GM21717 (cell line): ENCODE measurements at regions not wholly inside any gene's neighbourhood (a gene's known extent, or its start where the extent isn't known, plus 50 kb on each side); places are given as distances from the start of the nearest gene placed in this dataset.

Experiments
- ATAC-seq: cut with Tn5 transposase; IDR thresholded peaks from one replicate; pipeline ENCODE4 v1.9.1; 2021; ENCODE audit warnings: mild to moderate bottlenecking, moderate library complexity; ENCODE audit not compliant: unreplicated experiment

- no peak for ATAC-seq
Measured at GRCh38 chr4:14878681-14879080, 123.6 kb upstream of the CPEB2 start.

- no peak for ATAC-seq
Measured at GRCh38 chr4:14879683-14880082, 122.6 kb upstream of the CPEB2 start.

GRCh38 chr4:14880805-14881204, 121.5 kb upstream of the CPEB2 start:
- no peak for ATAC-seq

- no peak for ATAC-seq
Measured at GRCh38 chr4:14883166-14883565, 119.1 kb upstream of the CPEB2 start.

GRCh38 chr4:14883661-14884060, 118.6 kb upstream of the CPEB2 start:
- no peak for ATAC-seq

GRCh38 chr4:14887842-14888433, 114.3 kb upstream of the CPEB2 start:
- ATAC-seq: no peak

- no peak for ATAC-seq
Measured at GRCh38 chr4:14888790-14889572, 113.3 kb upstream of the CPEB2 start.

- ATAC-seq: no peak
Measured at GRCh38 chr4:14892563-14892962, 109.7 kb upstream of the CPEB2 start.

GRCh38 chr4:14893713-14894112, 108.6 kb upstream of the CPEB2 start:
- ATAC-seq: no peak

- no peak for ATAC-seq
Measured at GRCh38 chr4:14894392-14895292, 107.6 kb upstream of the CPEB2 start.

GRCh38 chr4:14896656-14897175, 105.6 kb upstream of the CPEB2 start:
- ATAC-seq: no peak

- ATAC-seq: no peak
Measured at GRCh38 chr4:14897217-14897616, 105.1 kb upstream of the CPEB2 start.

GRCh38 chr4:14898989-14899388, 103.3 kb upstream of the CPEB2 start:
- no peak for ATAC-seq

- no peak for ATAC-seq
Measured at GRCh38 chr4:14902342-14902741, 99.9 kb upstream of the CPEB2 start.

GRCh38 chr4:14903321-14903720, 99.0 kb upstream of the CPEB2 start:
- ATAC-seq: no peak

GRCh38 chr4:14906805-14907204, 95.5 kb upstream of the CPEB2 start:
- ATAC-seq: no peak

- ATAC-seq: no peak
Measured at GRCh38 chr4:14908635-14909034, 93.6 kb upstream of the CPEB2 start.

GRCh38 chr4:14910411-14910810, 91.9 kb upstream of the CPEB2 start:
- ATAC-seq: no peak

- ATAC-seq: no peak
Measured at GRCh38 chr4:14912426-14912825, 89.9 kb upstream of the CPEB2 start.

GRCh38 chr4:14915018-14915417, 87.3 kb upstream of the CPEB2 start:
- no peak for ATAC-seq

GRCh38 chr4:14916554-14917297, 85.6 kb upstream of the CPEB2 start:
- ATAC-seq: no peak
